TTC549 (cell line): ENCODE measurements at regions not wholly inside any gene's neighbourhood (a gene's known extent, or its start where the extent isn't known, plus 50 kb on each side); places are given as distances from the start of the nearest gene placed in this dataset.

Source experiments
- FAIRE-seq: peaks from 2 replicates; lab custom pipeline; 2012; peaks lifted over from hg19 to GRCh38; lab: Jason Lieb, UNC

DNA sequence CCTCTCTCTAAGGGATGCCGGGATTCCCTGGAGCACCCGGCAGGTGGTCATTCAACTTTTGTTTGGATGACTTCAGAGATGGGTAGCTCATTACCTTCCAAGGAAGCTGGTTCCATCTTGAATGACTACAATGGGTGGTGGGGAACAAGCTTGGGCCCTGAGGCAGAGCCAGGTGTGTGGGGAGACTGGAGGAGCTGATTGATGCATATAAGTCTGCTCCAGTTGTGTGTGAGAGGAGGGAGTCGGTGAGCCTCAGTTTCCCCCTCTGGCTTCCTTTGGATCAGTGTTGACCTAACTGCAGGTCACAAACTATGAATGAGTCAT, 133.8 kb upstream of the ZBTB40 start:
- FAIRE-seq: no peak

DNA sequence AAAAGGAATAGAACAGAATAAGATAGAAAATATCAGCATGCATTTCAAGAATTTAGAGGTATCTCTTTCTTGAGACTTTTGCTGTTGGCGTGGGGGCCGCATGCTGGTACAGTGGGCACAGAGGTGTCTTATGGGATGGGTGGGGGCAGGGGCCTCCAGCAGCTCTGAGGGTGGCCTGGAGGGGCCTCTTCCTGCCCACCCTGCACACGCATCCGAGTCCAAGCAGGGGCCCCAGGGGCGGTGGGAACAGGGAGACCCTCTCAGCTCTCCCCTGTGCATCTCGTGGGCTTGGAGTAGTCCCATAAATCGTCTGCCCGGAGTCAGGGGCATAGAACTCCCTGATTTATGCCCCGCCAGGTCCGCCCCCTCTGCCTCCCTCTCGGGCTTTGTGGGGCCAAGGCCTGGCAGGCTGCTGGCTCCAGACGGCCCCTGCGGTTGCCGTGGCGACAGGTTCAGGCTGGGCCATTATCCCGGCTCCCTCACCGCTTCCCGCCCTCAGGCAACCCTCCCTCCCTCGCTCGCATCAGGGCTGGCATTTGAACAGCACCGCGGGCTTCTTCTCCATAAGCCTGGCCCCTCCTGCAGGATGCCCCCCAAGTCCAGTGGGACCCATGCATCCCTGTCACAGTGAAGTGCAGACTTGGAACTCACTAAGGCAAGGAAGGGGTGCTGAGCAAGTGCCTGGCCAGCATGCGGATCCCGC, 133.2 kb upstream of the ZBTB40 start:
- FAIRE-seq: no peak

DNA sequence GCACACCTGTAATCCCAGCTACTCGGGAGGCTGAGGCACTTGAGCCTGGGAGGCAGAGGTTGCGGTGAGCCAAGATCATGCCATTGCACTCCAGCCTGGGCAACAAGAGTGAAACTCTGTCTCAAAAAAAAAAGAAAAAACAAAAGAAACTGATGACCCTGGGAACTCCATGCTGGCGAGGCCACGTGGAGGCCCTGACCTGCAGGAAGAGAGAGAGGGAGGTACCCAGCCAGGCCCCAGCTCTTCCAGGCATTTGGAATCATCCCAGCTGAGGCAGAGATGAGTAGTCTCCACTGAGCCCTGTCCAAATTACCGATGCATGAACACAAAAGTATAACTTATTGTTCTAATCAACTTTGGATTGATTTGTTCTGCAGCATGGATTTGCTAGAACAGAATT, 132.0 kb upstream of the ZBTB40 start:
- FAIRE-seq: no peak

DNA sequence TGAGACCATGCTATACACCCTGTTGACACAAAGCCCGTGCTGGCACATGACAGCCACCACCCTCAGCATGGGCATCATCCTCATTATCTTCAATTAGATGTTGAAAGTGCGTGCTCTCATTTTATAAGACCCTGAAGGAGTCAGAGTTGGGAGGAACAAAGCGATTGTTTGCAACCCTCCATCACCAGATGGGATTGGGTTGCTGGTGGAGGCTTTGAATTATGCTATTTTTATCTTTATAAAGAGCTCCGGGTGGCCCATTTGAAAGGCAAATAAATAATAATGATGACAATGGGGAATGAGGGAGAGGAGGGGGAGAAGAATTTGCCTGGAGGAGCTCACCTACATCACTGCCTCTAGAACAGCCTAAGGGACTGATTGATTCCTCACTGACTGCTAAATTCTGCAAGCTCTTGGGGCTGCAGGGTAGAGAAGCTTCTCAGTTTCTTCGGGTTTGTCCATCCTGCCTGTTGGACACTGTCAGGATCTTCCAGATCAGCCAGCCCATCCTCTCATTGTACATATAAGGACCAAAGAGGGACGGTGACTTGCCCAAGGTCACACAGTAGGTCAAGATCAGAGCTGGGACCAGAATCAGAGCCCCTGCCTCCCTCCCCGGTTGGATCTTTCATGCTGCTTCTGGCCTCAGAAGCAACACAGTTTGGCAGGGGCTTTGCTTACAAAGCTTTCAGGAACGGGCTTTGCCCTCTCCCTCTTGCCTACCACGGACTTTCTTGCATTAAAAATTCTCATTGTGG, 130.9 kb upstream of the ZBTB40 start:
- FAIRE-seq: no peak

DNA sequence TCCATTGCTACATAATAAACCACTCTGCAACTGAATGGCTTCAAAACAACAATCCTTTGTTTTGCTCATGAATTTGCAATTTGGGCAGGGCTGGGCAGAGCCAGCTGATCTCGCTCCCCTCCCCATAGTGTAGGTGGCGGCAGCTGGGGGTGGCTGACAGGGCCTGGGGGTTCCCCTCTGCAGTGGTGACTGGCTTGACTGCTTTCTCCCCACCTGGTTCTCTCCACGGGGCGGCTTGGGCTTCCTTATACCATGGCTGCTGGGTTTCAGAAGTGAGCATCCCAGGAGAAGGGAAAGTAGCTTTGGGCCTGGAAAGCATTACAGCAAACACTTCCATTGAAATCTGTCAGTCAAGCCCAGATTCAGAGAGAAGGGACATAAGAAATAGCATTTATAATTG, 129.7 kb upstream of the ZBTB40 start:
- FAIRE-seq: no peak

DNA sequence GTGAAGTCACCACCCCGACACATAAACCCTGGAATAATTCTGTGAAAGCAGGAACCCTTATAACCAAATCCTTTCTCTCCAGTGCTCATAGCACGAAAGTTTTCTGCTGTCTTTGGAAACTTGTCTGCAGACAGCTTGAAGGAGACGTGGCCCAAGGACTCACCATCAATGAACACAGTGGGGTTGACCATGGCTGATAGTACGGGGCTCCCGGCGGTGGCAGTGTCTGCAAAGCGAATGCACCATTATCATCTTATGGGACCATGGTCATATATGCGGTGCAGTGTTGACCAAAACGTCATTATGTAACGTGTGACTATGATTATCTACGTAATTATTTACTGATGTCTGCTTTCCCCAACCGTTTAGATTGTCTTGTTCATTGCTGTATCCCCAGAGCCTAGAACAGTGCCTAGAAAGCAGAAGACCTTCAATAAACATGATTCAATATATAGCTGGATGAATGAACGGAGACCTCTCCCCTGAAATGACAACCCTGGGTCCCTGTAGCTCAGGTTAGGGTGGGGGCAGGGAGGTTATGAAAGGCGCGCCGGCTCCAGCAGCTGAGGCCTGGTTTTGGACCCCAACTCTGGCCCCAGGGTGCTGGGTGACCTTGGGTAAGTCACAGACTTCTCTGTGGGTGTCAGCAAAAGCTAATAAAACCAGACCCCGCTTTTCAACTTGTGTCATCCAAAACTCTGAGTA, 128.4 kb upstream of the ZBTB40 start:
- no peak for FAIRE-seq

DNA sequence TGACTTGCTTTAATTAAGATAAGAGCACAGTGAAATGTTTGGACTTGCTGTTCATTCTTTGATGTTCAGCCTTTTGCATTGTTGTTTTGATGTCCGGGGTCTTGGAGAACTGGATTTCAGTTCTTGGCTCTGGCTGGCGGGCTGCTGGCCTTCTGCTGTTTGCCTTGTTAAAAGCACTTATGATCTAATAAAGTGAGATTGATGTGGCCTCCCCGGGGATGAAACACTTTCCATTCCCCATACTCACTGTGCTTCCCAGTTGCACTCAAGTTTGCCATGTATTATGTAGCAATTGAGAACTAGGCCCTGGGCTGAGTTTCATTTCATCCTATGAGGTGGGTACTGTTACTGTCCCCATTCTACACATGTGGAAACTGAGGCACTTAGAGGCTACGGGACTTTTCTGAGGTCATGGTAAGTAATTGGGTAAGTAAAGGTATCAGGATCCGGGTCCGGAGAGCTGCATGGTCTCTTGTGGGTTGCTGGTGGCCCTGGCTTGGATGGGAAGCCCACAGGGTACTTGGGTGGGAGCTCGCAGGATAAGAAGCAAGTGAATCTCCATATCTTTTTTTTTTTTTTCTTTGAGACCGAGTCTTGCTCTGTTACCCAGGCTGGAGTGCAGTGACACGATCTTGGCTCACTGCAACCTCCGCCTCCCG, 127.7 kb upstream of the ZBTB40 start:
- FAIRE-seq: no peak

DNA sequence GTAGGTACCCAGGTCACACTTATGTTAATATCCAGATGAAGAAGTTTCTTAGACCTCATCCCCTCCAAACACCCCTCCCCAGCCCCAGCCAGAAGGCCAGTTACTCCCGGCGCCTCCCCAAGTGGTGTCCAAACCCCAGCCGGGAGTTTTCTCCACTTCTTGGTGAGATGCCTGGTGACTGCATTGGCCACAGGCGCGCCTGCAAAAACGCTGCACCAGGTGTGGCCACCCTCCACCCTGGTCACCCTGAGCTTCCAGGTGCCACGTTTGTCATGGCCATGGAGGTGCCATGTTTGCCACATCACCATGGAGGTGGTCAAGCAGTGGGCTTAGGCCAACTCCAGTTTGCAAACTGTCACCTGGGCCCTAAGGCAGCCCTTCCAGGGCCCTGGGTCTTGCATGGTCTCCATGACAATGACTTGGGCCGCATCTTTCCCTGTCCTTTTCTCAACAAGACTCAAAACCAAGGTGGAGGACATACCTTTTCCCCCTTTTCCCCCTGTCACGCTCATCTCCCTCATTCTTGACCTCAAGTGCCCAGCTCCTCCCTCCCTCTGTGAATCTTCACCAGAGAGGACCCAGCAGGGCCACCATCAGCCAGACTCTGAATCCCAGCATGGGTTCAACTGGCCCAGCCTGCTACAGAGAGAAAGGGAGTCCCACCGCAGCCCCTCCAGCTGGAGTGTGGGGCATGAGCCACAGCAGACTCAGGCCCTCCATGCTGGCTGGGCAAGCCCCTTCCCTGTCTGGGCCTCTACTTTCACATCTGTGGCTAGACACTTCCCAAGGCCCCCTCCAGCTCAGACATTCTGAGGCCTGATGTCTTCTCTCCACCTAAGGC, 125.9 kb upstream of the ZBTB40 start:
- no peak for FAIRE-seq

GRCh38 chr1:22326372-22326915, 125.2 kb upstream of the ZBTB40 start:
- FAIRE-seq: no peak

GRCh38 chr1:22326931-22327330, 124.7 kb upstream of the ZBTB40 start:
- no peak for FAIRE-seq

GRCh38 chr1:22327411-22327810, 124.2 kb upstream of the ZBTB40 start:
- no peak for FAIRE-seq

- FAIRE-seq: no peak
Measured at GRCh38 chr1:22328331-22329147, 123.1 kb upstream of the ZBTB40 start.

- no peak for FAIRE-seq
Measured at GRCh38 chr1:22329148-22329515, 122.5 kb upstream of the ZBTB40 start.

GRCh38 chr1:22330092-22330759, 121.4 kb upstream of the ZBTB40 start:
- FAIRE-seq: no peak

GRCh38 chr1:22330760-22331119, 120.9 kb upstream of the ZBTB40 start:
- no peak for FAIRE-seq

GRCh38 chr1:22331618-22332423, 119.8 kb upstream of the ZBTB40 start:
- no peak for FAIRE-seq

DNA sequence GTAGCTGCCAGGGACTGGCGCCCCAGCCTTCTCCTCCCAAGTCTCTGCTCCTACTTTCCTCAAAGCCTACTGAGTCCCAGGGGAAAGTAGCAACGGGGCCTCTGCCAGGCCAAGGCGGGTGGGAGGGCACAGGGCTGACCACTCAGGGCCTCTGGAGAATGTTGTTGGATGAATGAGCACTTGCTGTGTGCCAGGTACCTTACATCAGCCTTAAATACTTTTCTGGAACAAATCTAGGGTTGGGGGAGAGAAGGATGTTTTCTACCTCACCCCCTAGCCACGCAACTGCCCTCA, 119.3 kb upstream of the ZBTB40 start:
- FAIRE-seq: no peak

DNA sequence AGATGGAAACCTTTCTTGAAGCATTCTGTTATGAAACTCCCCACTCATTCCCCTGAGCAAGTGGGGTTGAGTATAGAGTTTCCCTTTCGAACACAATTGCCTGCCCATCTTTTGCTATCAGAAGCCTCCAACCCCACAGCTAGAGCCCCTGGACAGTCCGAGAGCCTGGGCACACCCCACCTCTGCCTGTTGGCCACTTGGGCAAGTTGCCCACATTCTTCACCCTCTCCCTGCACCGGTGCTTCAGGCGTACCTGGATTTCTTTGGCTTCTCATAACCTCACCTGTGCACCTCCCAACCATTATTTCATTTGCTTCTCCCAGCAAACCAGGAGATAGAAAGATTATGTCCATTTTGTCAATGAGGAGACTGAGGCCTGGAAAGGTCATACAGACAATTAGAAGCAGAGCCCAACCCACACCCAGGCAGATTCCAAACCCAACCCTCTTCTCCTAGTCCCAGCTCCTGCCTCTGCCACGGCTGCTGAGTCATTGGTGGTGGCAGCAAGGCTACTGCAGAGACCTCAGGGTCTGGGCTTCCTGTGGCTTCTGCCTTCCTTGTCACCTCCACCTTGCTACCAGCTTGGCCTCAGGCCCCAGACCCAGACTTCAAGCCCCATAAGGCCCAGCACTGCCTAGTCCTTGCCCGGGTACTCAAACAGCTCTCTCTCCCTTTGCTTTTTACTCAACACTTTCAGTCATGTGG, 118.7 kb upstream of the ZBTB40 start:
- FAIRE-seq: no peak

- FAIRE-seq: no peak
Measured at GRCh38 chr1:22333516-22334121, 118.0 kb upstream of the ZBTB40 start.
